OCI-LY1 (cell line): ENCODE measurements at regions not wholly inside any gene's neighbourhood (a gene's known extent, or its start where the extent isn't known, plus 50 kb on each side); places are given as distances from the start of the nearest gene placed in this dataset.

Source experiments
- H2AFZ ChIP-seq: fragments of 200-600 bp; sonication (generic), shearing (Covaris generic); 2 replicates; pipeline ENCODE4 v1.6.0; 2014; ENCODE audit warnings: antibody characterized with exemption, mild to moderate bottlenecking, low read length
- H3F3A ChIP-seq: fragments of 200-600 bp; sonication (generic), shearing (Covaris generic); 2 replicates; pipeline ENCODE4 v1.6.0; 2014; ENCODE audit warnings: mild to moderate bottlenecking, antibody characterized with exemption, low read length, moderate library complexity; ENCODE audit not compliant: insufficient read depth
- H3K27ac ChIP-seq: fragments of 200-600 bp; sonication (generic); 2 replicates; pipeline ENCODE4 v1.5.1; 2014; ENCODE audit warnings: low read length, mixed run types, mild to moderate bottlenecking, low read depth; ENCODE audit not compliant: poor library complexity, severe bottlenecking
- H3K27me3 ChIP-seq: fragments of 200-600 bp; sonication (generic); 2 replicates; pipeline ENCODE4 v1.6.0; 2014; ENCODE audit warnings: antibody characterized with exemption, mild to moderate bottlenecking, low read length, moderate library complexity; ENCODE audit not compliant: insufficient read depth
- H3K36me3 ChIP-seq: fragments of 200-600 bp; sonication (generic); 2 replicates; pipeline ENCODE4 v1.6.1; 2014; ENCODE audit warnings: mild to moderate bottlenecking, antibody characterized with exemption, low read length, moderate library complexity, mixed read lengths; ENCODE audit not compliant: insufficient read depth
- H3K4me1 ChIP-seq: fragments of 200-600 bp; sonication (generic); 2 replicates; pipeline ENCODE4 v1.5.1; 2014; ENCODE audit warnings: mild to moderate bottlenecking, low read length, moderate library complexity; ENCODE audit not compliant: insufficient read depth, severe bottlenecking
- H3K4me2 ChIP-seq: fragments of 200-600 bp; sonication (generic), shearing (Covaris generic); 2 replicates; pipeline ENCODE4 v1.6.1; 2014; ENCODE audit warnings: low read length
- H3K4me3 ChIP-seq: fragments of 200-600 bp; sonication (generic); 2 replicates; pipeline ENCODE4 v1.5.1; 2014; ENCODE audit warnings: low read length, low read depth, mild to moderate bottlenecking, mixed read lengths; ENCODE audit not compliant: poor library complexity, severe bottlenecking
- H3K79me2 ChIP-seq: fragments of 200-600 bp; shearing (Covaris generic); 2 replicates; pipeline ENCODE4 v1.6.1; 2016; ENCODE audit warnings: mixed run types, low read length, mixed read lengths; ENCODE audit not compliant: insufficient read depth
- H3K9ac ChIP-seq: fragments of 200-600 bp; sonication (generic), shearing (Covaris generic); 2 replicates; pipeline ENCODE4 v1.6.1; 2014; ENCODE audit warnings: mild to moderate bottlenecking, low read length, mixed read lengths
- H3K9me2 ChIP-seq: fragments of 200-600 bp; sonication (generic), shearing (Covaris generic); 2 replicates; pipeline ENCODE4 v1.6.1; 2014; ENCODE audit warnings: low read depth, mild to moderate bottlenecking, low read length, mixed read lengths
- H3K9me3 ChIP-seq: fragments of 200-600 bp; shearing (Covaris generic); 2 replicates; pipeline ENCODE4 v1.6.1; 2014; ENCODE audit warnings: low read length, mixed read lengths
- H4K20me1 ChIP-seq: fragments of 200-600 bp; sonication (generic), shearing (Covaris generic); 2 replicates; pipeline ENCODE4 v1.6.0; 2016; ENCODE audit warnings: mild to moderate bottlenecking, low read length; ENCODE audit not compliant: insufficient read depth
- CTCF ChIP-seq: fragments of 200-600 bp; sonication (generic), shearing (Covaris generic); IDR thresholded peaks from 2 replicates; pipeline ENCODE4 v1.5.1; 2017; ENCODE audit warnings: mild to moderate bottlenecking, antibody characterized with exemption, low read length, moderate library complexity, mixed read lengths
- EZH2 ChIP-seq: fragments of 200-600 bp; sonication (generic), shearing (Covaris generic); IDR thresholded peaks from 2 replicates; pipeline ENCODE4 v1.8.0; 2017; ENCODE audit warnings: borderline replicate concordance, mixed run types, mild to moderate bottlenecking, antibody characterized with exemption, low read length, moderate library complexity, mixed read lengths

GRCh38 chr3:110799271-110799670, 272.3 kb upstream of the NECTIN3 start:
- Histone ChIP-seq H3F3A (no peaks in the 10 kb centered on the region), H3K27ac (no peak overlapping the region), H3K36me3 (no peaks in the 10 kb centered on the region), H3K9me2 (no peaks in the 10 kb centered on the region), H2AFZ (no peak overlapping the region), H3K4me3 (no peak overlapping the region), H3K9ac (no peak overlapping the region), H3K4me1 (no peaks in the 10 kb centered on the region), H3K27me3 (no peaks in the 10 kb centered on the region), H3K9me3 (no peaks in the 10 kb centered on the region), H3K4me2 (no peak overlapping the region), H3K79me2 (no peaks in the 10 kb centered on the region), H4K20me1 (no peaks in the 10 kb centered on the region)
- no peak for TF ChIP-seq EZH2
- no peak for TF ChIP-seq CTCF

- no peaks in the 10 kb centered on the region for H3K36me3 ChIP-seq
- no peak for TF ChIP-seq EZH2
- H3K79me2 ChIP-seq: no peaks in the 10 kb centered on the region
- H3K9me3 ChIP-seq: no peaks in the 10 kb centered on the region
- H3K27ac ChIP-seq: no peak overlapping the region
- no peaks in the 10 kb centered on the region for H4K20me1 ChIP-seq
- no peak overlapping the region for H3K4me3 ChIP-seq
- H2AFZ ChIP-seq: no peak overlapping the region
- H3K27me3 ChIP-seq: no peaks in the 10 kb centered on the region
- no peak overlapping the region for H3K9ac ChIP-seq
- H3K4me2 ChIP-seq: no peak overlapping the region
- H3F3A ChIP-seq: no peaks in the 10 kb centered on the region
- H3K4me1 ChIP-seq: no peaks in the 10 kb centered on the region
- H3K9me2 ChIP-seq: no peaks in the 10 kb centered on the region
These were observed 266.8 kb upstream of the NECTIN3 start for GRCh38 chr3:110804856-110805255.

GRCh38 chr3:110806924-110807323, 264.7 kb upstream of the NECTIN3 start:
- Histone ChIP-seq H3F3A (no peaks in the 10 kb centered on the region), H2AFZ (no peak overlapping the region), H3K9ac (no peak overlapping the region), H3K9me3 (no peaks in the 10 kb centered on the region), H3K4me2 (no peak overlapping the region), H3K79me2 (no peaks in the 10 kb centered on the region), H3K4me1 (no peaks in the 10 kb centered on the region), H3K4me3 (no peak overlapping the region), H3K9me2 (no peaks in the 10 kb centered on the region), H3K36me3 (no peaks in the 10 kb centered on the region), H3K27me3 (no peaks in the 10 kb centered on the region), H3K27ac (no peak overlapping the region), H4K20me1 (no peaks in the 10 kb centered on the region)
- TF ChIP-seq EZH2 (no peak), CTCF (no peak)

- H3K4me2 ChIP-seq: no peak overlapping the region
- no peaks in the 10 kb centered on the region for H3K9me2 ChIP-seq
- H4K20me1 ChIP-seq: no peaks in the 10 kb centered on the region
- no peak overlapping the region for H3K27ac ChIP-seq
- no peak overlapping the region for H3K9ac ChIP-seq
- no peaks in the 10 kb centered on the region for H3K27me3 ChIP-seq
- H3K4me3 ChIP-seq: no peak overlapping the region
- H3K9me3 ChIP-seq: no peaks in the 10 kb centered on the region
- no peak overlapping the region for H2AFZ ChIP-seq
- H3K79me2 ChIP-seq: no peaks in the 10 kb centered on the region
- TF ChIP-seq EZH2 (no peak), CTCF (no peak)
- no peaks in the 10 kb centered on the region for H3K36me3 ChIP-seq
- H3K4me1 ChIP-seq: no peaks in the 10 kb centered on the region
- no peaks in the 10 kb centered on the region for H3F3A ChIP-seq
These were observed 263.0 kb upstream of the NECTIN3 start for GRCh38 chr3:110808630-110809029.
